H1 (cell line): ENCODE measurements at regions not wholly inside any gene's neighbourhood (a gene's known extent, or its start where the extent isn't known, plus 50 kb on each side); places are given as distances from the start of the nearest gene placed in this dataset.

Source experiments
- CTCF ChIA-PET: fragments of 300-600 bp; sonication (Branson Sonifier 250); formaldehyde crosslinking; loops from one replicate; lab custom pipeline; 2021; ENCODE audit not compliant: partially characterized antibody; lab: Charles Lee
- POLR2A ChIA-PET: fragments of 300-600 bp; sonication (Branson Sonifier 250); formaldehyde crosslinking; loops from one replicate; lab custom pipeline; 2021; ENCODE audit warnings: inconsistent platforms; ENCODE audit not compliant: partially characterized antibody; lab: Charles Lee
- DNase-seq, 2 experiments: peaks; one replicate each; pipeline versions ENCODE4 v3.0.0 to v3.0.0-alpha.2; 2010 to 2022; ENCODE audit warnings: low spot score in 2 of 2, low read depth in 1 of 2, mixed read lengths in 1 of 2
- FAIRE-seq: peaks from 2 replicates; lab custom pipeline; 2011; peaks lifted over from hg19 to GRCh38; lab: Jason Lieb, UNC
- H2AFZ ChIP-seq: 2 replicates; pipeline ENCODE4 v1.8.1; 2012; ENCODE audit warnings: low read length, inconsistent platforms
- H2AK5ac ChIP-seq: 2 replicates; pipeline ENCODE4 v1.6.1; 2013; ENCODE audit warnings: low read depth, low read length
- H2BK120ac ChIP-seq: replicated peaks from 2 replicates; pipeline ENCODE3; 2013; ENCODE audit warnings: low read depth, low read length, inconsistent platforms
- H2BK12ac ChIP-seq: 2 replicates; pipeline ENCODE4 v1.6.1; 2013; ENCODE audit warnings: low read depth, low read length
- H2BK15ac ChIP-seq: 2 replicates; pipeline ENCODE4 v1.6.1; 2013; ENCODE audit warnings: low read length
- H2BK20ac ChIP-seq: 2 replicates; pipeline ENCODE4 v1.6.1; 2013; ENCODE audit warnings: low read length
- H2BK5ac ChIP-seq: 2 replicates; pipeline ENCODE4 v1.6.1; 2013; ENCODE audit warnings: low read depth, low read length
- H3K14ac ChIP-seq: 2 replicates; pipeline ENCODE4 v1.6.1; 2013; ENCODE audit warnings: inconsistent platforms; ENCODE audit not compliant: insufficient read length
- H3K18ac ChIP-seq: 2 replicates; pipeline ENCODE4 v1.6.1; 2013; ENCODE audit warnings: low read length; ENCODE audit errors: extremely low read depth
- H3K23ac ChIP-seq: 2 replicates; pipeline ENCODE4 v1.6.1; 2013; ENCODE audit warnings: inconsistent platforms; ENCODE audit not compliant: insufficient read length
- H3K23me2 ChIP-seq: 2 replicates; pipeline ENCODE4 v1.6.1; 2013; ENCODE audit warnings: low read depth, low read length
- H3K27ac ChIP-seq: 2 replicates; pipeline ENCODE4 v1.6.1; 2011; ENCODE audit warnings: low read depth, low read length, inconsistent platforms
- H3K27me3 ChIP-seq, 4 experiments: replicated peaks in 1 of 4; 1 replicate in 1 of 4; 2 replicates in 3 of 4; pipeline versions ENCODE4 v1.6.1 to v1.8.1; 2011 to 2013; ENCODE audit warnings: low read length in 3 of 4, mild to moderate bottlenecking in 3 of 4, inconsistent platforms in 2 of 4, mixed read lengths in 2 of 4, moderate library complexity in 1 of 4; ENCODE audit not compliant: control insufficient read depth in 3 of 4, insufficient read depth in 3 of 4; ENCODE audit errors: extremely low read depth in 1 of 4
- H3K36me3 ChIP-seq, 4 experiments: 2 replicates each; pipeline versions ENCODE4 v1.6.1 to v1.8.1; 2011 to 2013; ENCODE audit warnings: mild to moderate bottlenecking in 4 of 4, low read length in 3 of 4, moderate library complexity in 2 of 4, control low read depth in 1 of 4, inconsistent platforms in 1 of 4; ENCODE audit not compliant: insufficient read depth in 4 of 4, control insufficient read depth in 2 of 4
- H3K4ac ChIP-seq: replicated peaks from 2 replicates; pipeline ENCODE3; 2013; ENCODE audit warnings: low read length, low read depth, mixed read lengths, inconsistent platforms; ENCODE audit not compliant: insufficient read length
- H3K4me1 ChIP-seq, 4 experiments: replicated peaks in 1 of 4; 1 replicate in 1 of 4; 2 replicates in 3 of 4; pipeline versions ENCODE4 v1.6.1 to v1.8.1; 2011 to 2013; ENCODE audit warnings: low read length in 3 of 4, inconsistent platforms in 2 of 4, mixed read lengths in 1 of 4; ENCODE audit not compliant: insufficient read depth in 4 of 4, control insufficient read depth in 3 of 4
- H3K4me2 ChIP-seq, 2 experiments: 2 replicates each; pipeline versions ENCODE4 v1.6.1 to v1.8.1; 2011 to 2013; ENCODE audit warnings: low read depth in 2 of 2, low read length in 2 of 2, control low read depth in 1 of 2, inconsistent platforms in 1 of 2, mild to moderate bottlenecking in 1 of 2; ENCODE audit not compliant: insufficient read depth in 1 of 2
- H3K4me3 ChIP-seq, 4 experiments: fragments of 200-600, 300-600 bp in 1 of 4; sonication (generic), shearing (Covaris generic), sonication (Bioruptor Twin) in 1 of 4; 2 replicates each; pipeline versions ENCODE4 v1.5.1 to v1.8.1; 2011 to 2016; ENCODE audit warnings: low read length in 4 of 4, low read depth in 3 of 4, control low read depth in 2 of 4, inconsistent platforms in 2 of 4, mild to moderate bottlenecking in 2 of 4, mixed read lengths in 1 of 4, moderate library complexity in 1 of 4; ENCODE audit not compliant: insufficient read depth in 2 of 4; ENCODE audit errors: extremely low read depth in 1 of 4
- H3K56ac ChIP-seq: replicated peaks from 2 replicates; pipeline ENCODE3; 2013; ENCODE audit warnings: low read depth, mild to moderate bottlenecking, mixed read lengths, low read length, inconsistent platforms; ENCODE audit not compliant: insufficient read length
- H3K79me1 ChIP-seq: 2 replicates; pipeline ENCODE4 v1.6.1; 2013; ENCODE audit warnings: low read depth, low read length, control low read depth
- H3K79me2 ChIP-seq, 2 experiments: 2 replicates each; pipeline versions ENCODE4 v1.6.1 to v1.8.1; 2012 to 2013; ENCODE audit warnings: low read length in 2 of 2, mild to moderate bottlenecking in 2 of 2, inconsistent platforms in 1 of 2; ENCODE audit not compliant: insufficient read depth in 2 of 2, control insufficient read depth in 1 of 2
- H3K9ac ChIP-seq, 4 experiments: replicated peaks in 1 of 4; 1 replicate in 1 of 4; 2 replicates in 3 of 4; pipeline versions ENCODE4 v1.6.1 to v1.8.1; 2011 to 2013; ENCODE audit warnings: low read depth in 3 of 4, low read length in 3 of 4, control low read depth in 2 of 4, mild to moderate bottlenecking in 2 of 4, moderate library complexity in 2 of 4, inconsistent platforms in 1 of 4; ENCODE audit errors: extremely low read depth in 1 of 4
- H3K9me3 ChIP-seq, 2 experiments: 2 replicates each; pipeline versions ENCODE4 v1.6.1 to v1.8.1; 2012 to 2013; ENCODE audit warnings: mild to moderate bottlenecking in 2 of 2, moderate library complexity in 2 of 2, control low read depth in 1 of 2, inconsistent platforms in 1 of 2, low read depth in 1 of 2, low read length in 1 of 2, mixed read lengths in 1 of 2; ENCODE audit not compliant: insufficient read depth in 2 of 2
- H4K20me1 ChIP-seq, 2 experiments: replicated peaks in 1 of 2; 2 replicates each; pipeline versions ENCODE3 to v1.8.1; 2011 to 2013; ENCODE audit warnings: inconsistent platforms in 2 of 2, low read length in 2 of 2, mild to moderate bottlenecking in 1 of 2; ENCODE audit not compliant: insufficient read depth in 2 of 2, control insufficient read depth in 1 of 2
- H4K5ac ChIP-seq: 2 replicates; pipeline ENCODE4 v1.6.1; 2013; ENCODE audit warnings: low read length, low read depth, mixed read lengths, inconsistent platforms; ENCODE audit not compliant: insufficient read length
- H4K8ac ChIP-seq: 2 replicates; pipeline ENCODE4 v1.8.0; 2013; ENCODE audit warnings: mild to moderate bottlenecking, moderate library complexity, low read length, inconsistent platforms; ENCODE audit not compliant: insufficient read depth; ENCODE audit errors: extremely low read depth
- H4K91ac ChIP-seq: replicated peaks from 2 replicates; pipeline ENCODE3; 2013; ENCODE audit warnings: low read length, mixed read lengths, inconsistent platforms; ENCODE audit not compliant: insufficient read length
- FOSL1 ChIP-seq: IDR thresholded peaks from 2 replicates; pipeline ENCODE4 v1.6.1; 2011; ENCODE audit warnings: mild to moderate bottlenecking, low read depth, low read length, moderate library complexity; ENCODE audit not compliant: insufficient read depth
- HDAC6 ChIP-seq: IDR thresholded peaks from one replicate; pipeline ENCODE4 v1.7.1; 2012; ENCODE audit warnings: low read depth, mild to moderate bottlenecking, inconsistent platforms, low read length, moderate library complexity
- WGBS, 2 experiments: shearing (Covaris generic) in 1 of 2; methylation state at CpG; one replicate each; pipeline versions ENCODE4 v1.1.6 to v1.1.7; 2013 to 2015; ENCODE audit warnings: low lambda C conversion rate in 2 of 2, mixed read lengths in 2 of 2, inconsistent platforms in 1 of 2, low coverage in 1 of 2, missing lambda C conversion rate in 1 of 2; ENCODE audit not compliant: insufficient replicate concordance in 2 of 2, insufficient coverage in 1 of 2, insufficient read length in 1 of 2; ENCODE audit errors: extremely low coverage in 1 of 2, missing lambda C conversion rate in 1 of 2; 5-methylcytosine and 5-hydroxymethylcytosine counted together

GRCh38 chr2:145777297-145777696 is 1257.4 kb upstream of the ZEB2 start:
- Histone ChIP-seq H3K27me3 (no peaks in the 10 kb centered on the region), H2AK5ac (no peak overlapping the region), H2BK120ac (no peak overlapping the region), H3K4me2 (no peak overlapping the region), H2BK5ac (no peak overlapping the region), H3K36me3 (no peaks in the 10 kb centered on the region), H3K23ac (no peak overlapping the region), H4K5ac (no peak overlapping the region), H3K27ac (no peak overlapping the region), H3K4me3 (no peak overlapping the region), H3K9ac (no peak overlapping the region), H4K8ac (no peak overlapping the region), H2AFZ (no peak overlapping the region), H3K4me1 (no peaks in the 10 kb centered on the region; a peak in 1 of 7 replicates), H3K4ac (no peak overlapping the region), H3K23me2 (no peaks in the 10 kb centered on the region), H3K14ac (no peak overlapping the region), H3K79me1 (no peaks in the 10 kb centered on the region), H4K91ac (no peak overlapping the region), H2BK20ac (no peak overlapping the region), H3K56ac (no peak overlapping the region), H3K79me2 (no peaks in the 10 kb centered on the region), H2BK12ac (no peak overlapping the region), H3K18ac (no peak overlapping the region), H2BK15ac (no peak overlapping the region), H3K9me3 (0 out of 4 replicates have a peak, but pooled peaks cover 1 to 6% of the 10 kb centered on the region in 2 experiments), H4K20me1 (no peaks in the 10 kb centered on the region)
- FAIRE-seq (no peak), DNase-seq (no peak)
- WGBS, 2 experiments: 100% methylated on average over 2 of the region's 2 CpGs; no CpG with 5 or more reads in 1 of the 2 experiments
- ChIA-PET POLR2A (no interaction called here), CTCF (no interaction called here)
- TF ChIP-seq HDAC6 (no peak), FOSL1 (no peak)
